ENCODE measurements at regions not wholly inside any gene's neighbourhood (a gene's known extent, or its start where the extent isn't known, plus 50 kb on each side); places are given as distances from the start of the nearest gene placed in this dataset.

GRCh38 chr4:10889819-10890218 lies 205.3 kb upstream of the CLNK start:
- DNase-seq (ENCODE audit: extremely low spot score) = no peak
- 91% methylated on average over 4 of the region's 4 CpGs for WGBS

GRCh38 chr4:10879411-10880110 lies 195.0 kb upstream of the CLNK start:
- 76% methylated on average over 4 of the region's 4 CpGs for WGBS
- H3K36me3 ChIP-seq (ENCODE audit: insufficient read depth) = no peaks in the 10 kb centered on the region
- no peak overlapping the region for H3K27ac ChIP-seq (ENCODE audit: low read depth)
- H3K4me3 ChIP-seq (ENCODE audit: low read depth, low read length) = no peak overlapping the region
- no peaks in the 10 kb centered on the region for H3K4me1 ChIP-seq (ENCODE audit: insufficient read depth)
- no peak for DNase-seq (ENCODE audit: extremely low spot score)

More at GRCh38 chr4:10889819-10890218, 205.3 kb upstream of the CLNK start:
- H3K27ac ChIP-seq (ENCODE audit: low read depth) = no peak overlapping the region
- no peaks in the 10 kb centered on the region for H3K36me3 ChIP-seq (ENCODE audit: insufficient read depth)
- H3K4me3 ChIP-seq (ENCODE audit: low read depth, low read length) = no peak overlapping the region
- no peaks in the 10 kb centered on the region for H3K4me1 ChIP-seq (ENCODE audit: insufficient read depth)

- Histone ChIP-seq H3K4me1 (ENCODE audit: insufficient read depth) (no peaks in the 10 kb centered on the region), H3K27ac (ENCODE audit: low read depth) (no peak overlapping the region), H3K4me3 (ENCODE audit: low read depth, low read length) (no peak overlapping the region), H3K36me3 (ENCODE audit: insufficient read depth) (no peaks in the 10 kb centered on the region)
- WGBS = 95% methylated on average over 2 of the region's 2 CpGs
- DNase-seq (ENCODE audit: extremely low spot score) = no peak
Measured at GRCh38 chr4:10878861-10879260, 194.3 kb upstream of the CLNK start.

- no peaks in the 10 kb centered on the region for H3K36me3 ChIP-seq (ENCODE audit: insufficient read depth)
- H3K4me1 ChIP-seq (ENCODE audit: insufficient read depth) = no peaks in the 10 kb centered on the region
- DNase-seq (ENCODE audit: extremely low spot score) = no peak
- H3K4me3 ChIP-seq (ENCODE audit: low read depth, low read length) = no peak overlapping the region
- H3K27ac ChIP-seq (ENCODE audit: low read depth) = no peak overlapping the region
Measured at GRCh38 chr4:10877076-10877475, 192.5 kb upstream of the CLNK start.

GRCh38 chr4:10875144-10875799 lies 190.7 kb upstream of the CLNK start:
- H3K27ac ChIP-seq (ENCODE audit: low read depth) = no peak overlapping the region

GRCh38 chr4:10873809-10874208 lies 189.2 kb upstream of the CLNK start:
- H3K4me1 ChIP-seq (ENCODE audit: insufficient read depth) = no peaks in the 10 kb centered on the region
- H3K27ac ChIP-seq (ENCODE audit: low read depth) = no peak overlapping the region
- 93% methylated on average over 1 of the region's 1 CpG for WGBS
- no peak for DNase-seq (ENCODE audit: extremely low spot score)
- no peak overlapping the region for H3K4me3 ChIP-seq (ENCODE audit: low read depth, low read length)
- no peaks in the 10 kb centered on the region for H3K36me3 ChIP-seq (ENCODE audit: insufficient read depth)

More at GRCh38 chr4:10875144-10875799, 190.7 kb upstream of the CLNK start:
- no peaks in the 10 kb centered on the region for H3K4me1 ChIP-seq (ENCODE audit: insufficient read depth)
- no peaks in the 10 kb centered on the region for H3K36me3 ChIP-seq (ENCODE audit: insufficient read depth)
- DNase-seq (ENCODE audit: extremely low spot score) = no peak
- no peak overlapping the region for H3K4me3 ChIP-seq (ENCODE audit: low read depth, low read length)
- WGBS = 71% methylated on average over 2 of the region's 2 CpGs

- WGBS = 65% methylated on average over 4 of the region's 4 CpGs
- DNase-seq (ENCODE audit: extremely low spot score) = no peak
- Histone ChIP-seq H3K27ac (ENCODE audit: low read depth) (no peak overlapping the region), H3K4me1 (ENCODE audit: insufficient read depth) (no peaks in the 10 kb centered on the region), H3K36me3 (ENCODE audit: insufficient read depth) (no peaks in the 10 kb centered on the region), H3K4me3 (ENCODE audit: low read depth, low read length) (no peak overlapping the region)
Measured at GRCh38 chr4:10872833-10873517, 188.4 kb upstream of the CLNK start.

GRCh38 chr4:10866666-10867065 lies 182.1 kb upstream of the CLNK start:
- H3K4me1 ChIP-seq (ENCODE audit: insufficient read depth) = no peaks in the 10 kb centered on the region
- H3K36me3 ChIP-seq (ENCODE audit: insufficient read depth) = no peaks in the 10 kb centered on the region
- DNase-seq (ENCODE audit: extremely low spot score) = no peak
- H3K4me3 ChIP-seq (ENCODE audit: low read depth, low read length) = no peak overlapping the region
- no peak overlapping the region for H3K27ac ChIP-seq (ENCODE audit: low read depth)
- 66% methylated on average over 6 of the region's 6 CpGs for WGBS

- no peaks in the 10 kb centered on the region for H3K4me1 ChIP-seq (ENCODE audit: insufficient read depth)
- no peak for DNase-seq (ENCODE audit: extremely low spot score)
- H3K36me3 ChIP-seq (ENCODE audit: insufficient read depth) = no peaks in the 10 kb centered on the region
- WGBS = 55% methylated on average over 3 of the region's 3 CpGs
- no peak overlapping the region for H3K27ac ChIP-seq (ENCODE audit: low read depth)
- H3K4me3 ChIP-seq (ENCODE audit: low read depth, low read length) = no peak overlapping the region
Measured at GRCh38 chr4:10861036-10861435, 176.5 kb upstream of the CLNK start.

GRCh38 chr4:10856271-10856782 lies 171.8 kb upstream of the CLNK start:
- no peaks in the 10 kb centered on the region for H3K4me1 ChIP-seq (ENCODE audit: insufficient read depth)
- no peaks in the 10 kb centered on the region for H3K36me3 ChIP-seq (ENCODE audit: insufficient read depth)
- H3K4me3 ChIP-seq (ENCODE audit: low read depth, low read length) = no peak overlapping the region
- no peak for DNase-seq (ENCODE audit: extremely low spot score)
- no peak overlapping the region for H3K27ac ChIP-seq (ENCODE audit: low read depth)

- DNase-seq (ENCODE audit: extremely low spot score) = no peak
- Histone ChIP-seq H3K36me3 (ENCODE audit: insufficient read depth) (no peaks in the 10 kb centered on the region), H3K4me1 (ENCODE audit: insufficient read depth) (no peaks in the 10 kb centered on the region), H3K27ac (ENCODE audit: low read depth) (no peak overlapping the region), H3K4me3 (ENCODE audit: low read depth, low read length) (no peak overlapping the region)
- WGBS = 80% methylated on average over 2 of the region's 2 CpGs
Measured at GRCh38 chr4:10853196-10853595, 168.6 kb upstream of the CLNK start.

- WGBS = 84% methylated on average over 4 of the region's 4 CpGs
- no peak for DNase-seq (ENCODE audit: extremely low spot score)
- no peak overlapping the region for H3K4me3 ChIP-seq (ENCODE audit: low read depth, low read length)
- no peak overlapping the region for H3K27ac ChIP-seq (ENCODE audit: low read depth)
- no peaks in the 10 kb centered on the region for H3K4me1 ChIP-seq (ENCODE audit: insufficient read depth)
- no peaks in the 10 kb centered on the region for H3K36me3 ChIP-seq (ENCODE audit: insufficient read depth)
Measured at GRCh38 chr4:10841697-10842096, 157.1 kb upstream of the CLNK start.

- DNase-seq (ENCODE audit: extremely low spot score) = no peak
- Histone ChIP-seq H3K36me3 (ENCODE audit: insufficient read depth) (no peaks in the 10 kb centered on the region), H3K4me3 (ENCODE audit: low read depth, low read length) (no peak overlapping the region), H3K27ac (ENCODE audit: low read depth) (no peak overlapping the region), H3K4me1 (ENCODE audit: insufficient read depth) (no peaks in the 10 kb centered on the region)
- 61% methylated on average over 3 of the region's 3 CpGs for WGBS
Measured at GRCh38 chr4:10837151-10837550, 152.6 kb upstream of the CLNK start.
